ENCODE measurements at regions not wholly inside any gene's neighbourhood (a gene's known extent, or its start where the extent isn't known, plus 50 kb on each side); places are given as distances from the start of the nearest gene placed in this dataset.
"Not testable (repeated sequence)": the region's sequence is repeated elsewhere in the genome, so short reads cannot be mapped to it uniquely, and the experiment has no call there.

- no peak for DNase-seq (ENCODE audit: low read depth)
Measured at GRCh38 chr18:4544142-4544541, 89.0 kb upstream of the DLGAP1 start.

GRCh38 chr18:4543711-4544110, 88.6 kb upstream of the DLGAP1 start:
- DNase-seq (ENCODE audit: low read depth) = no peak

- DNase-seq (ENCODE audit: low read depth) = no peak
Measured at GRCh38 chr18:4541588-4541987, 86.5 kb upstream of the DLGAP1 start.

GRCh38 chr18:4536447-4536846, 81.3 kb upstream of the DLGAP1 start:
- DNase-seq (ENCODE audit: low read depth) = no peak

- DNase-seq (ENCODE audit: low read depth) = no peak
Measured at GRCh38 chr18:4528405-4528804, 73.3 kb upstream of the DLGAP1 start.

- not testable (repeated sequence) for DNase-seq (ENCODE audit: low read depth)
Measured at GRCh38 chr18:4527826-4528225, 72.7 kb upstream of the DLGAP1 start.

GRCh38 chr18:4524096-4524495, 69.0 kb upstream of the DLGAP1 start:
- no peak for DNase-seq (ENCODE audit: low read depth)

GRCh38 chr18:4511166-4511565, 56.1 kb upstream of the DLGAP1 start:
- no peak for DNase-seq (ENCODE audit: low read depth)

GRCh38 chr18:4510711-4511110, 55.6 kb upstream of the DLGAP1 start:
- DNase-seq (ENCODE audit: low read depth) = no peak

- no peak for DNase-seq (ENCODE audit: low read depth)
Measured at GRCh38 chr18:4510160-4510559, 55.1 kb upstream of the DLGAP1 start.

Measured in T-helper 22 cell (primary cell).